ENCODE measurements at regions not wholly inside any gene's neighbourhood (a gene's known extent, or its start where the extent isn't known, plus 50 kb on each side); places are given as distances from the start of the nearest gene placed in this dataset.
"Not testable (repeated sequence)": the region's sequence is repeated elsewhere in the genome, so short reads cannot be mapped to it uniquely, and the experiment has no call there.

- TF ChIP-seq, protein P1, sequence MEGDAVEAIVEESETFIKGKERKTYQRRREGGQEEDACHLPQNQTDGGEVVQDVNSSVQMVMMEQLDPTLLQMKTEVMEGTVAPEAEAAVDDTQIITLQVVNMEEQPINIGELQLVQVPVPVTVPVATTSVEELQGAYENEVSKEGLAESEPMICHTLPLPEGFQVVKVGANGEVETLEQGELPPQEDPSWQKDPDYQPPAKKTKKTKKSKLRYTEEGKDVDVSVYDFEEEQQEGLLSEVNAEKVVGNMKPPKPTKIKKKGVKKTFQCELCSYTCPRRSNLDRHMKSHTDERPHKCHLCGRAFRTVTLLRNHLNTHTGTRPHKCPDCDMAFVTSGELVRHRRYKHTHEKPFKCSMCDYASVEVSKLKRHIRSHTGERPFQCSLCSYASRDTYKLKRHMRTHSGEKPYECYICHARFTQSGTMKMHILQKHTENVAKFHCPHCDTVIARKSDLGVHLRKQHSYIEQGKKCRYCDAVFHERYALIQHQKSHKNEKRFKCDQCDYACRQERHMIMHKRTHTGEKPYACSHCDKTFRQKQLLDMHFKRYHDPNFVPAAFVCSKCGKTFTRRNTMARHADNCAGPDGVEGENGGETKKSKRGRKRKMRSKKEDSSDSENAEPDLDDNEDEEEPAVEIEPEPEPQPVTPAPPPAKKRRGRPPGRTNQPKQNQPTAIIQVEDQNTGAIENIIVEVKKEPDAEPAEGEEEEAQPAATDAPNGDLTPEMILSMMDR (conservative IDR thresholded peaks at IDR 0.05; ENCODE audit: low read depth, low read length) = no peak
- H3K4me3 ChIP-seq (ENCODE audit: low read depth, low read length) = no peak overlapping the region
- DNase-seq (ENCODE audit: low read depth) = no peak
Observed at GRCh38 chr13:111064661-111065060, 50.4 kb upstream of the ARHGEF7 start.

- no peak for DNase-seq (ENCODE audit: low read depth)
- TF ChIP-seq, protein P1 (conservative IDR thresholded peaks at IDR 0.05; ENCODE audit: low read depth, low read length) = no peak
- H3K4me3 ChIP-seq (ENCODE audit: low read depth, low read length) = no peak overlapping the region
Observed at GRCh38 chr13:111062966-111063365, 52.1 kb upstream of the ARHGEF7 start.

- no peak for DNase-seq (ENCODE audit: low read depth)
- TF ChIP-seq, protein P1 (conservative IDR thresholded peaks at IDR 0.05; ENCODE audit: low read depth, low read length) = no peak
- H3K4me3 ChIP-seq (ENCODE audit: low read depth, low read length) = no peak overlapping the region
Observed at GRCh38 chr13:111062305-111062704, 52.8 kb upstream of the ARHGEF7 start.

DNA sequence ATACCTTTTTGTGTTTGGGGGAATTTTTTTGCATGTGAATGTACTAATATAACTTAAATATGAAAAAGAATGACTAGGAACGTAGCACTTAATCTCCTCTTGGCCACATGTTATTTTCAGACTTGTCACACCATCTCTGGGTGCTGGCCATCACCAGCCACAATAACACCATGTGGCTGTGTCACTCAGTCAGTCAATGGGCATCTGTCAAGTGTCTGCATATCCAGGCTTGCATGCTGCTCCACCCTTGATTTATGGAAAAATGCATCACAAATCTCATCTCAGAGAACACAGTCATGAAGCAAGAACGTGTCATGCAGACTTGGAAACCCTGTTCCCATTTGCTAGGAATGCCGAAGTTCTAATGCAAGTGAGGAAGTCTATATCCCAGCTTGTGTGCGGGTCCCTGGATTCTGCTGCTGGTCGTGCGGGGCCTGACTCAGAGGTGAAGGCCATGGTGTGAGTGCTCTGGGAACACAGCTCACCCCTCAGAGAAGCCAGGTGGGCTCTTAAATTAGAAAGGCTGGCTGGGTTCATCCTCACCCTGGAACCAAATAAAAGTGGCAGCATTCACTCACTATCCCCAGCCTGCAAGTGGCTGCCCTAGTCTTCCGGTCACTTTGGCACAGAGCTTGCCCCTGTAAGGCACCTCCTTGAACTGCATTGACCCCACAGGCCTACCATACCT, 53.6 kb upstream of the ARHGEF7 start:
- TF ChIP-seq, protein P1 (conservative IDR thresholded peaks at IDR 0.05; ENCODE audit: low read depth, low read length) = no peak
- H3K4me3 ChIP-seq (ENCODE audit: low read depth, low read length) = no peak overlapping the region
- no peak for DNase-seq (ENCODE audit: low read depth)

- DNase-seq (ENCODE audit: low read depth) = no peak
- no peak overlapping the region for H3K4me3 ChIP-seq (ENCODE audit: low read depth, low read length)
- TF ChIP-seq, protein P1 (conservative IDR thresholded peaks at IDR 0.05; ENCODE audit: low read depth, low read length) = no peak
Observed at GRCh38 chr13:111060237-111060919, 54.7 kb upstream of the ARHGEF7 start.

DNA sequence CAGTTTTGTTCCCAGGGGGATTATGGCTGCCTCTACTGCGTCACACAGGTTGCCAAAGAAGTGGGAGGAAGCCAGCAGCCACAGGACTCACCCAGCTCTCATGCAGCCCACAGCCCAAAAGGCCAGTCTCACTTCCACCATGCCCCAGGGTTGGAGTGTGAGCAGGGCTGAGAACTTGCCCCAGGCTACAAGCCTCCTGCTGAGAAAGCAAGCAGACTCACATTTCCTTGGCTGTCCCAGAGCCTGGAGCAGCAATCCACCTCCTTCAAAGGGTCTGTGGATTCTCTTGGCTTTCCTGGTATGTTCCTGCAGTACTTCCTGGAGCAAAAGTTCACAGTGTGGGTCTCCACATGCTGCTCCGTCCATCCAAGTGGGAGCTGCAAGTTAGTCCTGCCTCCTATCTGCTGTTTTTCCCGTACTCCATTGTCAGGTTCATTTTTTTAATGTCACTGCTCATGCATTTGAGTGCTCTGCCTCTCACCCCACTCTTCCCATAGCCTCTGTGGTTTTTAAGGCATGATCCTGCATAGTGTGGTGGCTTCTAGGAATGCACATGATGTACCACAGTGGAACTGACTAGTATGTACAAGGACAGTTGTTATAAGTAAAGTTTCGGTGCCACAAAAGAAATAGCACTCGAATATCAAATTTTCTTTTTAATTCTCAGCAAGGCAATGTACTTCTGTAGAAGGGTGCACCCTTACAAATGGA, 56.2 kb upstream of the ARHGEF7 start:
- no peak overlapping the region for H3K4me3 ChIP-seq (ENCODE audit: low read depth, low read length)
- DNase-seq (ENCODE audit: low read depth) = peak; percentile 32
- TF ChIP-seq, protein P1 (conservative IDR thresholded peaks at IDR 0.05; ENCODE audit: low read depth, low read length) = no peak

GRCh38 chr13:111058339-111058738, 56.8 kb upstream of the ARHGEF7 start:
- not testable (repeated sequence) for H3K4me3 ChIP-seq (ENCODE audit: low read depth, low read length); DNase-seq (ENCODE audit: low read depth)

DNA sequence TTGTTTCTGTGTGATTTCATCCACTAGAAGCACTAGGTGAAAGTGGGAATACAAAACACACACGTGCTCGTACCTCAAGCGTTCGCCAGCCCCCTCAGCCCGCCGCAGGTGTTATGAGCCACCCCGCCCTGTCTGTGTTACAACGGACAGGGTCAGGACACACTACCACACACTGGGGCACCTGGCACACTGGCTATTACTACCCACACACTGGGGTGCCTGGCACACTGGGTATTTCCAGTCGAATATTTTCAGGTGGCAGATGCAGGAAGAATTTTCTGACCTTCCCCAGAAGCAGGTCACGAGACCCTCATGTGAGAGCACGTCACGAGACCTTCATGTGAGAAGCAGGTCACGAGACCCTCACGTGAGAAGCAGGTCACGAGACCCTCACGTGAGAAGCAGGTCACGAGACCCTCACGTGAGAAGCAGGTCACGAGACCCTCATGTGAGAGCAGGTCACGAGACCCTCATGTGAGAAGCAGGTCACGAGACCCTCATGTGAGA, 63.3 kb upstream of the ARHGEF7 start:
- H3K4me3 ChIP-seq (ENCODE audit: low read depth, low read length); DNase-seq (ENCODE audit: low read depth): not testable (repeated sequence)
